ENCODE measurements at regions not wholly inside any gene's neighbourhood (a gene's known extent, or its start where the extent isn't known, plus 50 kb on each side); places are given as distances from the start of the nearest gene placed in this dataset.

- H2BK15ac ChIP-seq (ENCODE audit: low read length) = no peak overlapping the region
- H3K14ac ChIP-seq (ENCODE audit: insufficient read length) = no peak overlapping the region
- CTCF ChIA-PET (ENCODE audit: partially characterized antibody) = interaction anchor here (0.8 to 1.2 kb wide), 3 partner anchors 11 to 270 kb away, joined by 3 to 6 read pairs (median 3); no protein-coding TSS in a partner anchor
- no peak overlapping the region for H2BK5ac ChIP-seq (ENCODE audit: low read depth, low read length)
- H3K79me2 ChIP-seq (ENCODE audit: control insufficient read depth in 1 of 2, insufficient read depth in 2 of 2, low read length in 2 of 2) = no peaks in the 10 kb centered on the region
- no peak overlapping the region for H4K8ac ChIP-seq (ENCODE audit: extremely low read depth, insufficient read depth, low read length)
- no peak overlapping the region for H3K23ac ChIP-seq (ENCODE audit: insufficient read length)
- no peak overlapping the region for H3K4me3 ChIP-seq (ENCODE audit: extremely low read depth in 1 of 4, insufficient read depth in 2 of 4, low read depth in 3 of 4, low read length in 4 of 4)
- no peak overlapping the region for H3K18ac ChIP-seq (ENCODE audit: extremely low read depth, low read length)
- H3K27me3 ChIP-seq (replicated peaks in 1 of 4; ENCODE audit: control insufficient read depth in 3 of 4, extremely low read depth in 1 of 4, insufficient read depth in 3 of 4, low read length in 3 of 4) = no peaks in the 10 kb centered on the region
- no peak overlapping the region for H2BK20ac ChIP-seq (ENCODE audit: low read length)
- no peak overlapping the region for H2BK12ac ChIP-seq (ENCODE audit: low read depth, low read length)
- 92% methylated on average over 1 of the region's 2 CpGs; no CpG with 5 or more reads in 1 of the 2 experiments for WGBS, 2 experiments (ENCODE audit: extremely low coverage in 1 of 2, insufficient coverage in 1 of 2, insufficient read length in 1 of 2, insufficient replicate concordance in 2 of 2, low coverage in 1 of 2, low lambda C conversion rate in 2 of 2, missing lambda C conversion rate in 1 of 2)
- no peak overlapping the region for H3K4ac ChIP-seq (replicated peaks; ENCODE audit: insufficient read length, low read depth, low read length)
- no peak for DNase-seq (ENCODE audit: low read depth in 1 of 2, low spot score in 2 of 2)
- no peaks in the 10 kb centered on the region for H3K9me3 ChIP-seq (ENCODE audit: insufficient read depth in 2 of 2, low read depth in 1 of 2, low read length in 1 of 2)
- H3K4me1 ChIP-seq (replicated peaks in 1 of 4; ENCODE audit: control insufficient read depth in 3 of 4, insufficient read depth in 4 of 4, low read length in 3 of 4) = no peaks in the 10 kb centered on the region
- FAIRE-seq = no peak
- H2BK120ac ChIP-seq (replicated peaks; ENCODE audit: low read depth, low read length) = no peak overlapping the region
- H3K4me2 ChIP-seq (ENCODE audit: insufficient read depth in 1 of 2, low read depth in 2 of 2, low read length in 2 of 2) = no peak overlapping the region
- no peak overlapping the region for H3K56ac ChIP-seq (replicated peaks; ENCODE audit: insufficient read length, low read depth, low read length)
- POLR2A ChIA-PET (ENCODE audit: partially characterized antibody) = no interaction called here
- no peak overlapping the region for H3K9ac ChIP-seq (replicated peaks in 1 of 4; ENCODE audit: extremely low read depth in 1 of 4, low read depth in 3 of 4, low read length in 3 of 4)
- no peaks in the 10 kb centered on the region for H3K36me3 ChIP-seq (ENCODE audit: control insufficient read depth in 2 of 4, insufficient read depth in 4 of 4, low read length in 3 of 4)
- H3K23me2 ChIP-seq (ENCODE audit: low read depth, low read length) = no peaks in the 10 kb centered on the region
- no peak overlapping the region for H2AFZ ChIP-seq (ENCODE audit: low read length)
- no peak overlapping the region for H2AK5ac ChIP-seq (ENCODE audit: low read depth, low read length)
- H3K79me1 ChIP-seq (ENCODE audit: low read depth, low read length) = no peaks in the 10 kb centered on the region
- H4K5ac ChIP-seq (ENCODE audit: insufficient read length, low read depth, low read length) = no peak overlapping the region
- no peaks in the 10 kb centered on the region for H4K20me1 ChIP-seq (replicated peaks in 1 of 2; ENCODE audit: control insufficient read depth in 1 of 2, insufficient read depth in 2 of 2, low read length in 2 of 2)
- no peak overlapping the region for H3K27ac ChIP-seq (ENCODE audit: low read depth, low read length)
- H4K91ac ChIP-seq (replicated peaks; ENCODE audit: insufficient read length, low read length) = no peak overlapping the region
- TF ChIP-seq MAFK (IDR thresholded peaks at IDR 0.05; ENCODE audit: low read depth, low read length) = no peak
- no peak for TF ChIP-seq GABPA (IDR thresholded peaks at IDR 0.05; ENCODE audit: borderline replicate concordance, insufficient read depth, low read length)
- TF ChIP-seq TEAD4 (IDR thresholded peaks at IDR 0.05; ENCODE audit: low read depth, low read length) = no peak
- no peak for TF ChIP-seq SAP30 (IDR thresholded peaks at IDR 0.05; ENCODE audit: insufficient read depth, insufficient replicate concordance, low read length)
- no peak for TF ChIP-seq HDAC2 (IDR thresholded peaks at IDR 0.05; ENCODE audit: borderline replicate concordance in 1 of 2, low read depth in 2 of 2, low read length in 2 of 2)
- TF ChIP-seq USF2 (IDR thresholded peaks at IDR 0.05; ENCODE audit: low read length) = no peak
- TF ChIP-seq SRF (IDR thresholded peaks at IDR 0.05; ENCODE audit: low read depth, low read length) = no peak
- no peak for TF ChIP-seq YY1 (IDR thresholded peaks at IDR 0.05; ENCODE audit: low read depth, low read length)
- no peak for TF ChIP-seq ZNF274 (IDR thresholded peaks at IDR 0.05; ENCODE audit: borderline replicate concordance, extremely low read depth, low read length)
- no peak for TF ChIP-seq SP1 (IDR thresholded peaks at IDR 0.05; ENCODE audit: low read depth, low read length)
- TF ChIP-seq TCF12 (IDR thresholded peaks at IDR 0.05; ENCODE audit: low read depth, low read length) = no peak
- TF ChIP-seq CHD2 (IDR thresholded peaks at IDR 0.05; ENCODE audit: low read length) = no peak
- TF ChIP-seq EP300 (IDR thresholded peaks at IDR 0.05; ENCODE audit: borderline replicate concordance in 1 of 2, low read depth in 2 of 2, low read length in 2 of 2) = no peak
- no peak for TF ChIP-seq POLR2AphosphoS5 (IDR thresholded peaks at IDR 0.05; ENCODE audit: low read depth, low read length)
- TF ChIP-seq SP2 (IDR thresholded peaks at IDR 0.05; ENCODE audit: low read length) = no peak
Observed at GRCh38 chrX:127037159-127037558, 217.6 kb downstream of the PRR32 start.

All from H1 (cell line).